HEK293 (cell line): ENCODE measurements at regions not wholly inside any gene's neighbourhood (a gene's known extent, or its start where the extent isn't known, plus 50 kb on each side); places are given as distances from the start of the nearest gene placed in this dataset.

Source experiments
- CTCF ChIA-PET: fragments of 350-600 bp; formaldehyde crosslinking; extraction: SDS; loops from one replicate; lab custom pipeline; 2021; ENCODE audit warnings: antibody characterized with exemption; lab: Yijun Ruan, JAX
- POLR2A ChIA-PET: fragments of 300-600 bp; formaldehyde crosslinking; extraction: SDS; loops from one replicate; lab custom pipeline; 2020; ENCODE audit warnings: antibody characterized with exemption, inconsistent platforms; lab: Yijun Ruan, JAX
- H3K27ac ChIP-seq: fragments of 200-500 bp; sonication (Bioruptor generic); 2 replicates; pipeline ENCODE4 v1.5.1; 2014; ENCODE audit warnings: low read depth, low read length, control low read depth, inconsistent platforms; ENCODE audit errors: extremely low read depth
- H3K36me3 ChIP-seq, 2 experiments: fragments of 200-500 bp in 1 of 2; sonication (Bioruptor generic) in 1 of 2; 1 replicate in 1 of 2; 2 replicates in 1 of 2; pipeline ENCODE4 v1.5.1; 2014 to 2017; ENCODE audit warnings: inconsistent platforms in 2 of 2, low read length in 2 of 2; ENCODE audit not compliant: control insufficient read depth in 2 of 2, insufficient read depth in 1 of 2
- H3K4me1 ChIP-seq: fragments of 200-500 bp; sonication (Bioruptor generic); 2 replicates; pipeline ENCODE4 v1.5.1; 2014; ENCODE audit warnings: mild to moderate bottlenecking, low read length, inconsistent platforms; ENCODE audit not compliant: control insufficient read depth, insufficient read depth
- H3K4me3 ChIP-seq: 2 replicates; pipeline ENCODE4 v1.5.1; 2011; ENCODE audit warnings: low read depth, mild to moderate bottlenecking, control low read depth, low read length, moderate library complexity
- H3K9me3 ChIP-seq: fragments of 200-500 bp; sonication (Bioruptor generic); 2 replicates; pipeline ENCODE4 v1.5.1; 2014; ENCODE audit warnings: low read depth, low read length, inconsistent platforms; ENCODE audit not compliant: control insufficient read depth, insufficient read depth
- MZF1 ChIP-seq: fragments of 450-650 bp; formaldehyde crosslinking; IDR thresholded peaks from 2 replicates; pipeline ENCODE4 v1.5.1; 2017; ENCODE audit warnings: missing biosample characterization, missing genetic modification characterization, borderline replicate concordance
- ZBTB17 ChIP-seq: fragments of 450-650 bp; formaldehyde crosslinking; IDR thresholded peaks from 2 replicates; pipeline ENCODE4 v1.5.1; 2016; ENCODE audit warnings: missing biosample characterization, missing genetic modification characterization
- ZBTB8A ChIP-seq: fragments of 450-650 bp; formaldehyde crosslinking; IDR thresholded peaks from 2 replicates; pipeline ENCODE4 v1.5.1; 2016; ENCODE audit warnings: missing biosample characterization, missing genetic modification characterization
- ZFP69B ChIP-seq: fragments of 450-650 bp; formaldehyde crosslinking; IDR thresholded peaks from 2 replicates; pipeline ENCODE4 v1.5.1; 2016; ENCODE audit warnings: missing biosample characterization, missing genetic modification characterization
- ZNF121 ChIP-seq: fragments of 450-650 bp; formaldehyde crosslinking; IDR thresholded peaks from 2 replicates; pipeline ENCODE4 v1.5.1; 2016; ENCODE audit warnings: missing biosample characterization, missing genetic modification characterization
- ZNF302 ChIP-seq: fragments of 450-650 bp; formaldehyde crosslinking; IDR thresholded peaks from 2 replicates; pipeline ENCODE4 v1.5.1; 2016; ENCODE audit warnings: missing biosample characterization, missing genetic modification characterization, low read depth
- ZNF416 ChIP-seq: fragments of 450-650 bp; formaldehyde crosslinking; IDR thresholded peaks from 2 replicates; pipeline ENCODE4 v1.5.1; 2016; ENCODE audit warnings: missing biosample characterization, missing genetic modification characterization
- ZNF510 ChIP-seq: fragments of 450-650 bp; formaldehyde crosslinking; IDR thresholded peaks from 2 replicates; pipeline ENCODE4 v1.5.1; 2018; ENCODE audit warnings: mild to moderate bottlenecking, missing genetic modification characterization, missing biosample characterization; ENCODE audit not compliant: insufficient replicate concordance
- ZNF521 ChIP-seq: fragments of 450-650 bp; formaldehyde crosslinking; IDR thresholded peaks from 2 replicates; pipeline ENCODE4 v1.5.1; 2017; ENCODE audit warnings: missing biosample characterization, mild to moderate bottlenecking, missing genetic modification characterization
- ZNF544 ChIP-seq: fragments of 450-650 bp; formaldehyde crosslinking; IDR thresholded peaks from 2 replicates; pipeline ENCODE4 v1.5.0; 2017; ENCODE audit warnings: missing biosample characterization, missing genetic modification characterization
- ZNF596 ChIP-seq: fragments of 450-650 bp; IDR thresholded peaks from 2 replicates; pipeline ENCODE4 v1.5.0; 2018; ENCODE audit warnings: missing biosample characterization, mild to moderate bottlenecking, missing genetic modification characterization, moderate library complexity
- ZNF701 ChIP-seq: fragments of 450-650 bp; formaldehyde crosslinking; IDR thresholded peaks from 2 replicates; pipeline ENCODE4 v1.5.1; 2016; ENCODE audit warnings: missing biosample characterization, missing genetic modification characterization
- ZNF76 ChIP-seq: fragments of 450-650 bp; formaldehyde crosslinking; IDR thresholded peaks from 2 replicates; pipeline ENCODE4; 2016; ENCODE audit warnings: low read depth, missing biosample characterization, missing genetic modification characterization, borderline replicate concordance
- ZNF791 ChIP-seq: fragments of 450-650 bp; formaldehyde crosslinking; IDR thresholded peaks from 2 replicates; pipeline ENCODE4 v1.5.1; 2016; ENCODE audit warnings: missing biosample characterization, missing genetic modification characterization
- TF ChIP-seq, protein P1 (sequence below): fragments of 450-650 bp; formaldehyde crosslinking; IDR thresholded peaks from 2 replicates; pipeline ENCODE4 v1.5.1; 2017; ENCODE audit warnings: missing biosample characterization, missing genetic modification characterization
- TF ChIP-seq, protein P2 (sequence below): fragments of 450-650 bp; formaldehyde crosslinking; conservative IDR thresholded peaks from 2 replicates; pipeline ENCODE4 v1.5.1; 2016; ENCODE audit warnings: low read depth, missing biosample characterization, missing genetic modification characterization
- TF ChIP-seq, protein P3 (sequence below): fragments of 450-650 bp; formaldehyde crosslinking; IDR thresholded peaks from 2 replicates; pipeline ENCODE4 v1.5.1; 2016; ENCODE audit warnings: missing biosample characterization, missing genetic modification characterization

DNA sequence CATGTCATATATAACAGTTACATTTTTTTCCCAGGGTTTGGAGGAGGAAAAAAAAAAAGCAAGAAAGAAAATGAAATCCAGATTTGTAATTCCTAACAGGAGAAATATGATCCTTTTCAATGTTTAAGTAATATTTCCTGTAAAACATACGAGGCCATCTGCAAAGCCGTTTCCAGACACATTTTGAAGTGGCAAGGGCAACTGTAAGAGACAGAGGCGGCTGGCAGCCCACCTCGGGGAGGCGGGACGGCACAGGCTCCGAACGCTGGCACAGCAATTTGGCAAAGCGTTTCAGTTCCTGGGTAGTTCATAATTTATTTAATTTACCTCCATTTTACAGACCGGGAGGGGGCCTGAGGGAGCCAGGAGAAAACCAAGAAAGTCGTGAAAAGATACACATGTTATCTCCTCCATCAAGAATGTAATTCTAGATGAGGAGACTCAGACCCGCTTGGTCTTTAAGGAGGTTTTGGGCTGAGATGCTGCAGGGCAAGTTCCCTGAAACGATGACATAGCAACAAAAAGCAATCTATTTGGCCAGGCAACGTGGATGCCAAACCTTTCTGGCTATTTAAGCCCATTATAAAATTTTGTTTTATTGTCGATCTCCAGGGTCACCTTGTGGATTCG is 448.5 kb upstream of the MKI67 start:
- TF ChIP-seq ZBTB8A (tag by site-specific recombination): 0 out of 2 replicates have a peak, but pooled peaks have one; percentile 21
- no peak for TF ChIP-seq ZNF701 (tag by site-specific recombination)
- Histone ChIP-seq H3K9me3 (no peaks in the 10 kb centered on the region), H3K27ac (no peak overlapping the region), H3K4me3 (no peak overlapping the region), H3K4me1 (peaks cover 7% of the 10 kb centered on the region), H3K36me3 (no peaks in the 10 kb centered on the region)
- CTCF ChIA-PET: no interaction called here
- POLR2A ChIA-PET: no interaction called here

DNA sequence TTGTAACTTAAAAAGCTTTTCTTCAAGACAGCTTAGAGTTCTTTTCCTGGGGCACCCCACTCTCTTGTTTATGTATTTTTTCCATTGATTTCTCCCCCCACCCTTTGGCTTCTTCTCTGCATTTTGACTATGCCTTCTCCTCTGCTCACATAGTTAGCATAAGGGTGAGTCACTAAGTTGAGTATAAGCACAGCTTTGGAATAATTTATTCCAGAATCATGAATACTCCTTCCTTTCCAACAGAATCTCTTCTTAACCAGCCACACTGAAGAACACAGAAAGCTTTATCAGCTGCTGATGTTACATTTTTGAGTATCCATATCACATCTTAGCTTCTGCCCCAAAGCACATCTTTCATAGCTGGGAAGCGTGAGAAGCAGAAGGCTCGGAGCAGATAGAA is 449.5 kb upstream of the MKI67 start:
- peaks cover 14% of the 10 kb centered on the region for H3K4me1 ChIP-seq
- H3K4me3 ChIP-seq: no peak overlapping the region
- no peak for TF ChIP-seq ZNF521 (tag by site-specific recombination)
- TF ChIP-seq ZFP69B (tag by site-specific recombination): no peak
- TF ChIP-seq, protein P1, sequence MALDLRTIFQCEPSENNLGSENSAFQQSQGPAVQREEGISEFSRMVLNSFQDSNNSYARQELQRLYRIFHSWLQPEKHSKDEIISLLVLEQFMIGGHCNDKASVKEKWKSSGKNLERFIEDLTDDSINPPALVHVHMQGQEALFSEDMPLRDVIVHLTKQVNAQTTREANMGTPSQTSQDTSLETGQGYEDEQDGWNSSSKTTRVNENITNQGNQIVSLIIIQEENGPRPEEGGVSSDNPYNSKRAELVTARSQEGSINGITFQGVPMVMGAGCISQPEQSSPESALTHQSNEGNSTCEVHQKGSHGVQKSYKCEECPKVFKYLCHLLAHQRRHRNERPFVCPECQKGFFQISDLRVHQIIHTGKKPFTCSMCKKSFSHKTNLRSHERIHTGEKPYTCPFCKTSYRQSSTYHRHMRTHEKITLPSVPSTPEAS (tag by site-specific recombination): no peak
- no peak for TF ChIP-seq ZNF544 (tag by site-specific recombination)
- no peak for TF ChIP-seq ZNF791 (tag by site-specific recombination)
- TF ChIP-seq, protein P2, sequence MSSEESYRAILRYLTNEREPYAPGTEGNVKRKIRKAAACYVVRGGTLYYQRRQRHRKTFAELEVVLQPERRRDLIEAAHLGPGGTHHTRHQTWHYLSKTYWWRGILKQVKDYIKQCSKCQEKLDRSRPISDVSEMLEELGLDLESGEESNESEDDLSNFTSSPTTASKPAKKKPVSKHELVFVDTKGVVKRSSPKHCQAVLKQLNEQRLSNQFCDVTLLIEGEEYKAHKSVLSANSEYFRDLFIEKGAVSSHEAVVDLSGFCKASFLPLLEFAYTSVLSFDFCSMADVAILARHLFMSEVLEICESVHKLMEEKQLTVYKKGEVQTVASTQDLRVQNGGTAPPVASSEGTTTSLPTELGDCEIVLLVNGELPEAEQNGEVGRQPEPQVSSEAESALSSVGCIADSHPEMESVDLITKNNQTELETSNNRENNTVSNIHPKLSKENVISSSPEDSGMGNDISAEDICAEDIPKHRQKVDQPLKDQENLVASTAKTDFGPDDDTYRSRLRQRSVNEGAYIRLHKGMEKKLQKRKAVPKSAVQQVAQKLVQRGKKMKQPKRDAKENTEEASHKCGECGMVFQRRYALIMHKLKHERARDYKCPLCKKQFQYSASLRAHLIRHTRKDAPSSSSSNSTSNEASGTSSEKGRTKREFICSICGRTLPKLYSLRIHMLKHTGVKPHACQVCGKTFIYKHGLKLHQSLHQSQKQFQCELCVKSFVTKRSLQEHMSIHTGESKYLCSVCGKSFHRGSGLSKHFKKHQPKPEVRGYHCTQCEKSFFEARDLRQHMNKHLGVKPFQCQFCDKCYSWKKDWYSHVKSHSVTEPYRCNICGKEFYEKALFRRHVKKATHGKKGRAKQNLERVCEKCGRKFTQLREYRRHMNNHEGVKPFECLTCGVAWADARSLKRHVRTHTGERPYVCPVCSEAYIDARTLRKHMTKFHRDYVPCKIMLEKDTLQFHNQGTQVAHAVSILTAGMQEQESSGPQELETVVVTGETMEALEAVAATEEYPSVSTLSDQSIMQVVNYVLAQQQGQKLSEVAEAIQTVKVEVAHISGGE (tag by site-specific recombination): no peak
- TF ChIP-seq MZF1 (tag by site-specific recombination): no peak
- no peak for TF ChIP-seq ZNF302 (tag by site-specific recombination)
- no peak for TF ChIP-seq ZNF596 (tag by site-specific recombination)
- no peak overlapping the region for H3K27ac ChIP-seq
- ChIA-PET POLR2A (no interaction called here), CTCF (interaction anchor here (0.5 to 0.6 kb wide), 2 partner anchors 300 to 303 kb away, joined by 3 read pairs; no protein-coding TSS in a partner anchor)
- H3K9me3 ChIP-seq: no peaks in the 10 kb centered on the region
- no peaks in the 10 kb centered on the region for H3K36me3 ChIP-seq

DNA sequence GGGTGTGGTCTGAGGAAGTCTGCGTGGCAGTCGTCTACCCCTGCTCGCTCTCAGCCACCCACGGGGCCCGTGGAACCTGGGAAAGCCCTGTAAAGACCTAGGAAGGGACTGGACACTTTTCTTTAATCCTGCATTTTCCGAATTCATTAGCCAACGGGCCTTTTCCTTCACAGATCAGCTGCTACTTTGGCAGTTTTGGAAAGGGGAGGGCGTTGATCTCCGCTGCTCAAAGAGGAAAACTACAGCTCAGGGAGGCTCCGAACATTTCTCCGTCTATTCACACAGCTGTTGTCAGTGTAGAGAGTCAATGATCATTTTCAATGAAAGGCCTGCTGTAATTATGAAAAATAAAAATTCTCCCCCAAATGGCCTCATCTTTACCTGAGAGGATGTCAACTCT is 450.1 kb upstream of the MKI67 start:
- peaks cover 14% of the 10 kb centered on the region for H3K4me1 ChIP-seq
- H3K27ac ChIP-seq: no peak overlapping the region
- H3K4me3 ChIP-seq: no peak overlapping the region
- H3K36me3 ChIP-seq: no peaks in the 10 kb centered on the region
- CTCF ChIA-PET: no interaction called here
- TF ChIP-seq ZNF510 (tag by site-specific recombination) (no peak), ZBTB17 (tag by site-specific recombination) (no peak), ZNF76 (tag by site-specific recombination) (no peak), ZNF121 (tag by site-specific recombination) (no peak), ZNF416 (tag by site-specific recombination) (no peak)
- TF ChIP-seq, protein P3, sequence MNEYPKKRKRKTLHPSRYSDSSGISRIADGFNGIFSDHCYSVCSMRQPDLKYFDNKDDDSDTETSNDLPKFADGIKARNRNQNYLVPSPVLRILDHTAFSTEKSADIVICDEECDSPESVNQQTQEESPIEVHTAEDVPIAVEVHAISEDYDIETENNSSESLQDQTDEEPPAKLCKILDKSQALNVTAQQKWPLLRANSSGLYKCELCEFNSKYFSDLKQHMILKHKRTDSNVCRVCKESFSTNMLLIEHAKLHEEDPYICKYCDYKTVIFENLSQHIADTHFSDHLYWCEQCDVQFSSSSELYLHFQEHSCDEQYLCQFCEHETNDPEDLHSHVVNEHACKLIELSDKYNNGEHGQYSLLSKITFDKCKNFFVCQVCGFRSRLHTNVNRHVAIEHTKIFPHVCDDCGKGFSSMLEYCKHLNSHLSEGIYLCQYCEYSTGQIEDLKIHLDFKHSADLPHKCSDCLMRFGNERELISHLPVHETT (tag by site-specific recombination): no peak
- TF ChIP-seq, all 188 proteins: peak for 0
- POLR2A ChIA-PET: no interaction called here
- H3K9me3 ChIP-seq: no peaks in the 10 kb centered on the region
